Breast epithelium (tissue), 4 donors: ENCODE measurements at regions not wholly inside any gene's neighbourhood (a gene's known extent, or its start where the extent isn't known, plus 50 kb on each side); places are given as distances from the start of the nearest gene placed in this dataset.

ENCODE experiments used
- DNase-seq, 2 donors: peaks; one replicate each; pipeline ENCODE4 v3.0.0-alpha.2; 2019; ENCODE audit warnings: low spot score in 2 of 2
- H3K27ac ChIP-seq, 2 donors: fragments of 200-600 bp; sonication (generic) in 1 of 2; one replicate each; pipeline ENCODE4 v1.5.1; 2016 to 2019; ENCODE audit warnings: mild to moderate bottlenecking in 1 of 2
- H3K27me3 ChIP-seq, 2 donors: fragments of 200-600 bp; sonication (generic) in 1 of 2; one replicate each; pipeline versions ENCODE4 v1.5.1 to v1.6.0; 2017 to 2019; ENCODE audit warnings: control low read depth in 1 of 2, mild to moderate bottlenecking in 1 of 2
- H3K36me3 ChIP-seq: fragments of 200-600 bp; one replicate; pipeline ENCODE4 v1.5.1; 2019
- H3K4me1 ChIP-seq, 2 donors: fragments of 200-600 bp; sonication (generic); one replicate each; pipeline ENCODE4 v1.5.1; 2016 to 2019; ENCODE audit warnings: control low read depth in 1 of 2
- H3K4me3 ChIP-seq, 3 donors: fragments of 200-600 bp; sonication (generic); 1 replicate in 2 of 3; 2 replicates in 1 of 3; pipeline ENCODE4 v1.5.1; 2016 to 2019; ENCODE audit warnings: mild to moderate bottlenecking in 3 of 3, moderate library complexity in 2 of 3
- H3K9me3 ChIP-seq, 2 donors: fragments of 200-600 bp; sonication (generic) in 1 of 2; one replicate each; pipeline ENCODE4 v1.5.1; 2016 to 2019; ENCODE audit warnings: control low read depth in 1 of 2
- CTCF ChIP-seq, 3 donors: fragments of 450-650 bp; IDR thresholded peaks; one replicate each; pipeline ENCODE4 v1.5.1; 2016 to 2017; ENCODE audit warnings: antibody characterized with exemption in 3 of 3, mild to moderate bottlenecking in 3 of 3, moderate library complexity in 3 of 3
- POLR2A ChIP-seq: fragments of 450-650 bp; IDR thresholded peaks from one replicate; pipeline ENCODE4 v1.6.1; 2016; ENCODE audit warnings: antibody characterized with exemption, mild to moderate bottlenecking, moderate library complexity
- POLR2AphosphoS5 ChIP-seq, 3 donors: sonication (generic); formaldehyde crosslinking; IDR thresholded peaks; one replicate each; pipeline ENCODE4 v1.6.1; 2017; ENCODE audit warnings: antibody characterized with exemption in 3 of 3
- intact Hi-C: fragments of 100-400 bp; cut with DNase I; formaldehyde crosslinking; loops from one replicate; pipeline ENCODE4 v1.15.1; 2023; ENCODE audit warnings: low total_unique reads

GRCh38 chr4:3825530-3825929 lies 59.3 kb downstream of the ADRA2C start:
- intact Hi-C loops: no loop called here
- no peaks in the 10 kb centered on the region for H3K36me3 ChIP-seq
- DNase-seq: no peak
- H3K9me3 ChIP-seq: no peaks in the 10 kb centered on the region
- peaks cover 0 to 31% of the 10 kb centered on the region in 2 donors for H3K27me3 ChIP-seq
- no peak overlapping the region for H3K27ac ChIP-seq
- no peak overlapping the region for H3K4me3 ChIP-seq
- TF ChIP-seq CTCF (IDR thresholded peaks at IDR 0.05) (no peak), POLR2A (no peak), POLR2AphosphoS5 (IDR thresholded peaks at IDR 0.05) (no peak)
- peaks cover 0 to 3% of the 10 kb centered on the region in 2 donors for H3K4me1 ChIP-seq

- intact Hi-C loops: no loop called here
- no peak for DNase-seq
- Histone ChIP-seq H3K9me3 (no peaks in the 10 kb centered on the region), H3K27ac (no peak overlapping the region), H3K36me3 (no peaks in the 10 kb centered on the region), H3K27me3 (peaks cover 0 to 21% of the 10 kb centered on the region in 2 donors), H3K4me3 (no peak overlapping the region), H3K4me1 (peaks cover 0 to 3% of the 10 kb centered on the region in 2 donors)
- TF ChIP-seq CTCF (IDR thresholded peaks at IDR 0.05) (no peak), POLR2A (no peak), POLR2AphosphoS5 (IDR thresholded peaks at IDR 0.05) (no peak)
These were observed 60.3 kb downstream of the ADRA2C start for GRCh38 chr4:3826247-3827172.

GRCh38 chr4:3827616-3828492 lies 61.7 kb downstream of the ADRA2C start:
- Histone ChIP-seq H3K4me3 (peak overlapping the region in 2 of 3 donors; percentile 21 to 50), H3K9me3 (no peaks in the 10 kb centered on the region), H3K4me1 (peaks cover 0 to 3% of the 10 kb centered on the region in 2 donors), H3K36me3 (no peaks in the 10 kb centered on the region), H3K27ac (no peak overlapping the region), H3K27me3 (peaks cover 0 to 11% of the 10 kb centered on the region in 2 donors)
- TF ChIP-seq POLR2AphosphoS5 (IDR thresholded peaks at IDR 0.05): no peak
- TF ChIP-seq CTCF (IDR thresholded peaks at IDR 0.05): no peak
- no peak for TF ChIP-seq POLR2A
- intact Hi-C loops: no loop called here
- DNase-seq: peak; percentile 60 to 86

GRCh38 chr4:3828546-3828945 lies 62.4 kb downstream of the ADRA2C start:
- Histone ChIP-seq H3K36me3 (no peaks in the 10 kb centered on the region), H3K4me1 (peaks cover 0 to 3% of the 10 kb centered on the region in 2 donors), H3K27me3 (peaks cover 0 to 15% of the 10 kb centered on the region in 2 donors), H3K27ac (no peak overlapping the region), H3K9me3 (no peaks in the 10 kb centered on the region), H3K4me3 (no peak overlapping the region)
- DNase-seq: no peak
- TF ChIP-seq POLR2A: no peak
- TF ChIP-seq CTCF (IDR thresholded peaks at IDR 0.05): no peak
- TF ChIP-seq POLR2AphosphoS5 (IDR thresholded peaks at IDR 0.05): no peak
- intact Hi-C loops: no loop called here
